Iris pigment epithelial cell (primary cell): ENCODE measurements at regions not wholly inside any gene's neighbourhood (a gene's known extent, or its start where the extent isn't known, plus 50 kb on each side); places are given as distances from the start of the nearest gene placed in this dataset.
A peak's percentile ranks its signal among the peaks of the same experiment; 100 is the strongest.
"Not testable (repeated sequence)": the region's sequence is repeated elsewhere in the genome, so short reads cannot be mapped to it uniquely, and the experiment has no call there.

Experiments
- DNase-seq: peaks from one replicate; pipeline ENCODE4 v3.0.0-alpha.2; 2011; ENCODE audit warnings: low read depth

- no peak for DNase-seq
These were observed 123.6 kb upstream of the KCNJ6 start for GRCh38 chr21:38039841-38040240.

GRCh38 chr21:38041493-38041892 is 125.2 kb upstream of the KCNJ6 start:
- DNase-seq, result no peak

- DNase-seq, result no peak
These were observed 126.0 kb upstream of the KCNJ6 start for GRCh38 chr21:38042246-38042645.

GRCh38 chr21:38048167-38048566 is 131.9 kb upstream of the KCNJ6 start:
- no peak for DNase-seq

- no peak for DNase-seq
These were observed 138.1 kb upstream of the KCNJ6 start for GRCh38 chr21:38054334-38054733.

- DNase-seq, result no peak
These were observed 140.2 kb upstream of the KCNJ6 start for GRCh38 chr21:38056481-38056880.

GRCh38 chr21:38057626-38058025 is 141.4 kb upstream of the KCNJ6 start:
- no peak for DNase-seq

- DNase-seq, result no peak
These were observed 144.3 kb upstream of the KCNJ6 start for GRCh38 chr21:38060533-38060932.

GRCh38 chr21:38067086-38067739 is 151.0 kb upstream of the KCNJ6 start:
- DNase-seq, result no peak

GRCh38 chr21:38072489-38072888 is 156.2 kb upstream of the KCNJ6 start:
- no peak for DNase-seq

GRCh38 chr21:38075833-38076587 is 159.8 kb upstream of the KCNJ6 start:
- DNase-seq, result no peak

- no peak for DNase-seq
These were observed 161.3 kb upstream of the KCNJ6 start for GRCh38 chr21:38077569-38077968.

GRCh38 chr21:38080888-38081287 is 164.6 kb upstream of the KCNJ6 start:
- DNase-seq, result no peak

GRCh38 chr21:38081708-38082107 is 165.5 kb upstream of the KCNJ6 start:
- no peak for DNase-seq

- no peak for DNase-seq
These were observed 166.8 kb upstream of the KCNJ6 start for GRCh38 chr21:38082936-38083485.

GRCh38 chr21:38083535-38083934 is 167.3 kb upstream of the KCNJ6 start:
- DNase-seq, result no peak

- no peak for DNase-seq
These were observed 170.2 kb upstream of the KCNJ15 start for GRCh38 chr21:38086580-38086979.

- DNase-seq, result no peak
These were observed 167.7 kb upstream of the KCNJ15 start for GRCh38 chr21:38088916-38089762.

GRCh38 chr21:38089763-38090046 is 167.1 kb upstream of the KCNJ15 start:
- no peak for DNase-seq

- DNase-seq, result not testable (repeated sequence)
These were observed 165.7 kb upstream of the KCNJ15 start for GRCh38 chr21:38091061-38091460.

- no peak for DNase-seq
These were observed 164.7 kb upstream of the KCNJ15 start for GRCh38 chr21:38092051-38092450.

GRCh38 chr21:38095220-38095619 is 161.6 kb upstream of the KCNJ15 start:
- peak; percentile 12 for DNase-seq

- DNase-seq, result no peak
These were observed 159.0 kb upstream of the KCNJ15 start for GRCh38 chr21:38097789-38098188.
